GM12874 (cell line): ENCODE measurements at regions not wholly inside any gene's neighbourhood (a gene's known extent, or its start where the extent isn't known, plus 50 kb on each side); places are given as distances from the start of the nearest gene placed in this dataset.

ENCODE experiments used
- TF ChIP-seq, protein P1 (sequence below): IDR thresholded peaks from 2 replicates; pipeline ENCODE4 v1.5.1; 2011; ENCODE audit warnings: low read depth, mild to moderate bottlenecking, control low read depth, low read length, moderate library complexity; ENCODE audit not compliant: insufficient read depth

- TF ChIP-seq, protein P1, sequence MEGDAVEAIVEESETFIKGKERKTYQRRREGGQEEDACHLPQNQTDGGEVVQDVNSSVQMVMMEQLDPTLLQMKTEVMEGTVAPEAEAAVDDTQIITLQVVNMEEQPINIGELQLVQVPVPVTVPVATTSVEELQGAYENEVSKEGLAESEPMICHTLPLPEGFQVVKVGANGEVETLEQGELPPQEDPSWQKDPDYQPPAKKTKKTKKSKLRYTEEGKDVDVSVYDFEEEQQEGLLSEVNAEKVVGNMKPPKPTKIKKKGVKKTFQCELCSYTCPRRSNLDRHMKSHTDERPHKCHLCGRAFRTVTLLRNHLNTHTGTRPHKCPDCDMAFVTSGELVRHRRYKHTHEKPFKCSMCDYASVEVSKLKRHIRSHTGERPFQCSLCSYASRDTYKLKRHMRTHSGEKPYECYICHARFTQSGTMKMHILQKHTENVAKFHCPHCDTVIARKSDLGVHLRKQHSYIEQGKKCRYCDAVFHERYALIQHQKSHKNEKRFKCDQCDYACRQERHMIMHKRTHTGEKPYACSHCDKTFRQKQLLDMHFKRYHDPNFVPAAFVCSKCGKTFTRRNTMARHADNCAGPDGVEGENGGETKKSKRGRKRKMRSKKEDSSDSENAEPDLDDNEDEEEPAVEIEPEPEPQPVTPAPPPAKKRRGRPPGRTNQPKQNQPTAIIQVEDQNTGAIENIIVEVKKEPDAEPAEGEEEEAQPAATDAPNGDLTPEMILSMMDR = no peak
Measured at GRCh38 chr2:727071-727470, 49.9 kb upstream of the TMEM18 start.
